GM12864 (cell line): ENCODE measurements at regions not wholly inside any gene's neighbourhood (a gene's known extent, or its start where the extent isn't known, plus 50 kb on each side); places are given as distances from the start of the nearest gene placed in this dataset.

Source experiments
- DNase-seq: peaks from one replicate; pipeline ENCODE4 v3.0.0-alpha.2; 2011; ENCODE audit warnings: low read depth
- H3K4me3 ChIP-seq: 2 replicates; pipeline ENCODE4 v1.5.1; 2011; ENCODE audit warnings: mild to moderate bottlenecking, low read depth, low read length, control low read depth
- TF ChIP-seq, protein P1 (sequence below): IDR thresholded peaks from 2 replicates; pipeline ENCODE4 v1.5.1; 2011; ENCODE audit warnings: low read depth, mild to moderate bottlenecking, moderate library complexity, low read length, control low read depth, inconsistent platforms; ENCODE audit errors: missing control alignments

- no peak for DNase-seq
- TF ChIP-seq, protein P1, sequence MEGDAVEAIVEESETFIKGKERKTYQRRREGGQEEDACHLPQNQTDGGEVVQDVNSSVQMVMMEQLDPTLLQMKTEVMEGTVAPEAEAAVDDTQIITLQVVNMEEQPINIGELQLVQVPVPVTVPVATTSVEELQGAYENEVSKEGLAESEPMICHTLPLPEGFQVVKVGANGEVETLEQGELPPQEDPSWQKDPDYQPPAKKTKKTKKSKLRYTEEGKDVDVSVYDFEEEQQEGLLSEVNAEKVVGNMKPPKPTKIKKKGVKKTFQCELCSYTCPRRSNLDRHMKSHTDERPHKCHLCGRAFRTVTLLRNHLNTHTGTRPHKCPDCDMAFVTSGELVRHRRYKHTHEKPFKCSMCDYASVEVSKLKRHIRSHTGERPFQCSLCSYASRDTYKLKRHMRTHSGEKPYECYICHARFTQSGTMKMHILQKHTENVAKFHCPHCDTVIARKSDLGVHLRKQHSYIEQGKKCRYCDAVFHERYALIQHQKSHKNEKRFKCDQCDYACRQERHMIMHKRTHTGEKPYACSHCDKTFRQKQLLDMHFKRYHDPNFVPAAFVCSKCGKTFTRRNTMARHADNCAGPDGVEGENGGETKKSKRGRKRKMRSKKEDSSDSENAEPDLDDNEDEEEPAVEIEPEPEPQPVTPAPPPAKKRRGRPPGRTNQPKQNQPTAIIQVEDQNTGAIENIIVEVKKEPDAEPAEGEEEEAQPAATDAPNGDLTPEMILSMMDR: no peak
- no peak overlapping the region for H3K4me3 ChIP-seq
Observed at GRCh38 chr13:105641121-105641520, 894.3 kb downstream of the EFNB2 start.

DNA sequence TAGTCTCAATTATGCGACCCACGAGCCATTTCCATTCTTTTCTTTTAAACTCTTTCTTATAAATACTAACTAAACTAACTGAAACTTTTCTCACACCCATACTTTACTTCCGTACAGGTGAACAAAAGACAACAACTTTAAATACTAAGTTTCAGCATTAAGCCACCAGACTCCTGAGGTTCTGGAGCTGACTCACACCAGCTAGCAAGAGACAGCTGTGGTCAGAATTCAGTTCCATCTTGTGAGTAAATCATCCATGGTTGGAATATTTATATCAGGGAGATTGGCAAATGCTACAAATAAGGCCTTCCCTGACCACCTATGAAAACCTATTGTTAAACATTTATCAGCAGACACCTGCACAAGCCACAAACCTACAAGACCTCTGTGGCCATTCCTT lies 897.0 kb downstream of the EFNB2 start:
- no peak overlapping the region for H3K4me3 ChIP-seq
- no peak for DNase-seq
- TF ChIP-seq, protein P1: no peak

DNA sequence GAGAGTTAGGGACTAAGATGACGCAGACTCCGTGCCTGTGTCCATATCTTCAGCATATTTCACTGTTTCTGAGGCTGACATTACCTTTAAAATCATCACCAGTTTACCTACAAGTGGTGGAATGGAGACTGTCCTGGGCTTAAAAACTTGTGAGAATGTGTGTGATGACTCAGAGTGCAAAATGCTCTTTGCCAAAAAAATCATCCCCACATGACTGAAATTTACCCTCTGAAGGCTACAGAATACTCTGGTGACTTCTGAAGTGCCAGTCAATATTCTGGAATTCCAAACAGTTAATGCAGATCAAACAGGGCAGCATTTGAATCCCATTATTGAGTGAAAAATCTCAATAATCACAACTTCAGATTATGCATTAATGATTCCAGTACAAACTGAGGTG lies 901.4 kb downstream of the EFNB2 start:
- H3K4me3 ChIP-seq: no peak overlapping the region
- DNase-seq: no peak
- TF ChIP-seq, protein P1: no peak

DNA sequence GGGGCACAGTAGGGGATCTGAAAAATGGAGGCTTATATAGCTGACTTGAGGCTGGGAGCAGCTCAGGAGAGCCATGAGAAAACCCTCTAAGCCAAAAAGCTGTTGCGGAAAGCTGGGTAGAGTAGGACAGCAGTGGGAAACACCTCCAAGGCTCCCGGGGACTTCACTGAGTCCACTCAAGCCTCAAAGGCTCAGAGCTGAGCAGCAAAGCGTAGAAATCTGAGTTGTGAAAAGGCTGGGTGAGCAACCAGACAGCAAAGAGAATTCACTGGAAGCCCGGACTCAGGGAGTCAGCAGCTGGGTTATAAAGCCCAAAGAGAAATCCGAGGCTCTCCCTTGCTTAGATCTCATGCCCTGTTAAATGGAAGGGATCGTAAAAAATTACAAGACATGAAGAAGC lies 905.0 kb downstream of the EFNB2 start:
- TF ChIP-seq, protein P1: no peak
- no peak for DNase-seq
- no peak overlapping the region for H3K4me3 ChIP-seq

- no peak overlapping the region for H3K4me3 ChIP-seq
- DNase-seq: no peak
- TF ChIP-seq, protein P1: no peak
Observed at GRCh38 chr13:105627270-105627669, 908.2 kb downstream of the EFNB2 start.

GRCh38 chr13:105625691-105626090 lies 909.8 kb downstream of the EFNB2 start:
- DNase-seq: no peak
- H3K4me3 ChIP-seq: no peak overlapping the region
- TF ChIP-seq, protein P1: no peak

GRCh38 chr13:105616333-105617075 lies 919.0 kb downstream of the EFNB2 start:
- no peak for DNase-seq

More at GRCh38 chr13:105616333-105617075, 919.0 kb downstream of the EFNB2 start:
- no peak overlapping the region for H3K4me3 ChIP-seq
- TF ChIP-seq, protein P1: no peak
